ENCODE measurements at regions not wholly inside any gene's neighbourhood (a gene's known extent, or its start where the extent isn't known, plus 50 kb on each side); places are given as distances from the start of the nearest gene placed in this dataset.
"Not testable (repeated sequence)": the region's sequence is repeated elsewhere in the genome, so short reads cannot be mapped to it uniquely, and the experiment has no call there.

DNA sequence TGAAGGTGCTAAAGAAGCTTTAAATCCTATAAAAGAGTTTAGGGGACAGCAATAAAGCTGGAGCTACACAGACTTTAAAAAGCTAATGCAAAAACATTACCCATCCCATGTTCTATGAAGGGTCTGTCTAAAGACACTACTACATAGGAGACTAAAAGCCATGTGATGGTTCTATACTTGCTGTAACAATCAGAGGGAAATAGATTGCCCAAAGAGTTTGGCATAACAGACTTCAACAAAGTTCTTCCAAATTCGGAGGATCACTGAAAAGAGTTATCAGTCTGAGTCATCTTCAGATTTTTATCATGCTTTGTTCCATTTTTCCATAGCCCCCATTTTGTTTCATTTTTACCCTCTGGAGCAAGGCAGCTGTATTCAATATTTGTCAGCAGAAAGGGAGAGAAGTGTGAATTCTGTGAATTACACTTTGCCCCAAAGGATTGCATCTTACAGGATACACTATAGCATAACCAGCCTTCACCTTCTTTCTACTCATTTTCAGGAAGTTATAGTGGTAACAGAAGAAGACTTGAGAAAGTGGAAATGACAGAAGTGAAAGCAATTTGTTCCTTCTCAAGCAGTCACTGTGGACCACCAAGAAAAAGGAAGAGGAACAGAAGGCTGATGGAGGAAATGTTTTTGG lies 143.3 kb downstream of the AVL9 start:
- TF ChIP-seq, protein P1, sequence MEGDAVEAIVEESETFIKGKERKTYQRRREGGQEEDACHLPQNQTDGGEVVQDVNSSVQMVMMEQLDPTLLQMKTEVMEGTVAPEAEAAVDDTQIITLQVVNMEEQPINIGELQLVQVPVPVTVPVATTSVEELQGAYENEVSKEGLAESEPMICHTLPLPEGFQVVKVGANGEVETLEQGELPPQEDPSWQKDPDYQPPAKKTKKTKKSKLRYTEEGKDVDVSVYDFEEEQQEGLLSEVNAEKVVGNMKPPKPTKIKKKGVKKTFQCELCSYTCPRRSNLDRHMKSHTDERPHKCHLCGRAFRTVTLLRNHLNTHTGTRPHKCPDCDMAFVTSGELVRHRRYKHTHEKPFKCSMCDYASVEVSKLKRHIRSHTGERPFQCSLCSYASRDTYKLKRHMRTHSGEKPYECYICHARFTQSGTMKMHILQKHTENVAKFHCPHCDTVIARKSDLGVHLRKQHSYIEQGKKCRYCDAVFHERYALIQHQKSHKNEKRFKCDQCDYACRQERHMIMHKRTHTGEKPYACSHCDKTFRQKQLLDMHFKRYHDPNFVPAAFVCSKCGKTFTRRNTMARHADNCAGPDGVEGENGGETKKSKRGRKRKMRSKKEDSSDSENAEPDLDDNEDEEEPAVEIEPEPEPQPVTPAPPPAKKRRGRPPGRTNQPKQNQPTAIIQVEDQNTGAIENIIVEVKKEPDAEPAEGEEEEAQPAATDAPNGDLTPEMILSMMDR (conservative IDR thresholded peaks at IDR 0.05; ENCODE audit: low read depth, low read length): not testable (repeated sequence)
- TF ChIP-seq POLR2A (IDR thresholded peaks at IDR 0.05; ENCODE audit: low read depth, low read length); RCOR1 (IDR thresholded peaks at IDR 0.05; ENCODE audit: insufficient replicate concordance, low read length); RFX5 (IDR thresholded peaks at IDR 0.05; ENCODE audit: low read depth, low read length); SMC3 (IDR thresholded peaks at IDR 0.05; ENCODE audit: low read depth, low read length): not testable (repeated sequence)
